ENCODE measurements at regions not wholly inside any gene's neighbourhood (a gene's known extent, or its start where the extent isn't known, plus 50 kb on each side); places are given as distances from the start of the nearest gene placed in this dataset.

- Histone ChIP-seq H3K27me3 (no peaks in the 10 kb centered on the region), H3K27ac (no peak overlapping the region), H3K4me1 (peaks cover 2% of the 10 kb centered on the region), H3K9me3 (no peaks in the 10 kb centered on the region), H3K4me3 (no peak overlapping the region), H3K36me3 (no peaks in the 10 kb centered on the region)
- TF ChIP-seq EP300 (IDR thresholded peaks at IDR 0.05), result no peak
- TF ChIP-seq CTCF (IDR thresholded peaks at IDR 0.05), result no peak
- no peak for TF ChIP-seq POLR2A (IDR thresholded peaks at IDR 0.05)
- TF ChIP-seq POLR2AphosphoS5 (IDR thresholded peaks at IDR 0.05), result no peak
- 71% methylated on average over 2 of the region's 2 CpGs for WGBS
- no peak for DNase-seq (ENCODE audit: low spot score in 2 of 2)
Measured at GRCh38 chr11:128343135-128343514, 244.2 kb downstream of the ETS1 start.

- no peak for DNase-seq (ENCODE audit: low spot score in 2 of 2)
- Histone ChIP-seq H3K36me3 (no peaks in the 10 kb centered on the region), H3K4me1 (peaks cover 2% of the 10 kb centered on the region), H3K27me3 (no peaks in the 10 kb centered on the region), H3K27ac (peak overlapping the region; percentile 64), H3K9me3 (no peaks in the 10 kb centered on the region), H3K4me3 (no peak overlapping the region)
- WGBS, result 72% methylated on average over 7 of the region's 7 CpGs
- TF ChIP-seq EP300 (IDR thresholded peaks at IDR 0.05) (no peak), CTCF (IDR thresholded peaks at IDR 0.05) (no peak), POLR2AphosphoS5 (IDR thresholded peaks at IDR 0.05) (no peak), POLR2A (IDR thresholded peaks at IDR 0.05) (no peak)
Measured at GRCh38 chr11:128342511-128343134, 244.7 kb downstream of the ETS1 start.

GRCh38 chr11:128341280-128342248 is 245.8 kb downstream of the ETS1 start:
- Histone ChIP-seq H3K9me3 (no peaks in the 10 kb centered on the region), H3K4me3 (no peak overlapping the region), H3K27ac (peak overlapping the region; percentile 64), H3K36me3 (no peaks in the 10 kb centered on the region), H3K4me1 (peaks cover 2% of the 10 kb centered on the region), H3K27me3 (no peaks in the 10 kb centered on the region)
- WGBS, result 77% methylated on average over 22 of the region's 22 CpGs
- TF ChIP-seq CTCF (IDR thresholded peaks at IDR 0.05), result no peak
- TF ChIP-seq POLR2AphosphoS5 (IDR thresholded peaks at IDR 0.05), result no peak
- TF ChIP-seq POLR2A (IDR thresholded peaks at IDR 0.05), result no peak
- TF ChIP-seq EP300 (IDR thresholded peaks at IDR 0.05), result no peak
- no peak for DNase-seq (ENCODE audit: low spot score in 2 of 2)

- no peaks in the 10 kb centered on the region for H3K36me3 ChIP-seq
- no peak overlapping the region for H3K27ac ChIP-seq
- no peak overlapping the region for H3K4me3 ChIP-seq
- DNase-seq (ENCODE audit: low spot score in 2 of 2), result no peak
- TF ChIP-seq POLR2A (IDR thresholded peaks at IDR 0.05), result no peak
- TF ChIP-seq EP300 (IDR thresholded peaks at IDR 0.05), result no peak
- TF ChIP-seq POLR2AphosphoS5 (IDR thresholded peaks at IDR 0.05), result no peak
- no peak for TF ChIP-seq CTCF (IDR thresholded peaks at IDR 0.05)
- peaks cover 2% of the 10 kb centered on the region for H3K4me1 ChIP-seq
- H3K27me3 ChIP-seq, result no peaks in the 10 kb centered on the region
- 88% methylated on average over 6 of the region's 6 CpGs for WGBS
- no peaks in the 10 kb centered on the region for H3K9me3 ChIP-seq
Measured at GRCh38 chr11:128339792-128340191, 247.6 kb downstream of the ETS1 start.

- WGBS, result 98% methylated on average over 3 of the region's 3 CpGs
- DNase-seq (ENCODE audit: low spot score in 2 of 2), result no peak
- no peak overlapping the region for H3K27ac ChIP-seq
- H3K27me3 ChIP-seq, result no peaks in the 10 kb centered on the region
- H3K4me1 ChIP-seq, result peaks cover 2% of the 10 kb centered on the region
- TF ChIP-seq POLR2A (IDR thresholded peaks at IDR 0.05) (no peak), EP300 (IDR thresholded peaks at IDR 0.05) (no peak), CTCF (IDR thresholded peaks at IDR 0.05) (no peak), POLR2AphosphoS5 (IDR thresholded peaks at IDR 0.05) (no peak)
- H3K36me3 ChIP-seq, result no peaks in the 10 kb centered on the region
- H3K9me3 ChIP-seq, result no peaks in the 10 kb centered on the region
- no peak overlapping the region for H3K4me3 ChIP-seq
Measured at GRCh38 chr11:128338811-128339210, 248.5 kb downstream of the ETS1 start.

Measured in suprapubic skin (tissue), 4 donors.